HL-60 (cell line): ENCODE measurements at regions not wholly inside any gene's neighbourhood (a gene's known extent, or its start where the extent isn't known, plus 50 kb on each side); places are given as distances from the start of the nearest gene placed in this dataset.

Experiments
- DNase-seq, 2 experiments: peaks; one replicate each; pipeline ENCODE4 v3.0.0-alpha.2; 2010 to 2020; ENCODE audit warnings: low read depth in 1 of 2, low spot score in 1 of 2
- H3K27ac ChIP-seq: fragments of 250-450 bp; sonication (Bioruptor Pico); replicated peaks from 2 replicates; pipeline ENCODE4 v1.5.1; 2020; ENCODE audit warnings: mild to moderate bottlenecking, moderate library complexity
- H3K27me3 ChIP-seq: fragments of 250-450 bp; sonication (Bioruptor Pico); 2 replicates; pipeline ENCODE4 v1.5.1; 2021; ENCODE audit warnings: mild to moderate bottlenecking, moderate library complexity; ENCODE audit not compliant: insufficient read depth, poor library complexity, severe bottlenecking
- H3K4me3 ChIP-seq: replicated peaks from 2 replicates; pipeline ENCODE4 v1.5.1; 2011; ENCODE audit warnings: mild to moderate bottlenecking, control low read depth, low read length; ENCODE audit not compliant: insufficient read depth
- CTCF ChIP-seq: IDR thresholded peaks from one replicate; pipeline ENCODE4 v1.5.1; 2011; ENCODE audit warnings: low read length, control low read depth, inconsistent platforms; ENCODE audit not compliant: insufficient read depth
- GABPA ChIP-seq: IDR thresholded peaks from 2 replicates; pipeline ENCODE4 v1.6.1; 2012; ENCODE audit warnings: low read depth
- POLR2AphosphoS5 ChIP-seq: IDR thresholded peaks from 2 replicates; pipeline ENCODE4 v1.6.1; 2012; ENCODE audit warnings: low read depth
- SPI1 ChIP-seq: IDR thresholded peaks from 2 replicates; pipeline ENCODE4 v1.6.1; 2012; ENCODE audit warnings: low read depth, mild to moderate bottlenecking, borderline replicate concordance
- TF ChIP-seq, protein P1 (sequence below): IDR thresholded peaks from 2 replicates; pipeline ENCODE4 v1.6.1; 2012; ENCODE audit warnings: low read depth; ENCODE audit not compliant: insufficient replicate concordance

- H3K27ac ChIP-seq: no peak overlapping the region
- no peaks in the 10 kb centered on the region for H3K27me3 ChIP-seq
- TF ChIP-seq POLR2AphosphoS5 (no peak), GABPA (no peak), CTCF (no peak), SPI1 (no peak)
- TF ChIP-seq, protein P1, sequence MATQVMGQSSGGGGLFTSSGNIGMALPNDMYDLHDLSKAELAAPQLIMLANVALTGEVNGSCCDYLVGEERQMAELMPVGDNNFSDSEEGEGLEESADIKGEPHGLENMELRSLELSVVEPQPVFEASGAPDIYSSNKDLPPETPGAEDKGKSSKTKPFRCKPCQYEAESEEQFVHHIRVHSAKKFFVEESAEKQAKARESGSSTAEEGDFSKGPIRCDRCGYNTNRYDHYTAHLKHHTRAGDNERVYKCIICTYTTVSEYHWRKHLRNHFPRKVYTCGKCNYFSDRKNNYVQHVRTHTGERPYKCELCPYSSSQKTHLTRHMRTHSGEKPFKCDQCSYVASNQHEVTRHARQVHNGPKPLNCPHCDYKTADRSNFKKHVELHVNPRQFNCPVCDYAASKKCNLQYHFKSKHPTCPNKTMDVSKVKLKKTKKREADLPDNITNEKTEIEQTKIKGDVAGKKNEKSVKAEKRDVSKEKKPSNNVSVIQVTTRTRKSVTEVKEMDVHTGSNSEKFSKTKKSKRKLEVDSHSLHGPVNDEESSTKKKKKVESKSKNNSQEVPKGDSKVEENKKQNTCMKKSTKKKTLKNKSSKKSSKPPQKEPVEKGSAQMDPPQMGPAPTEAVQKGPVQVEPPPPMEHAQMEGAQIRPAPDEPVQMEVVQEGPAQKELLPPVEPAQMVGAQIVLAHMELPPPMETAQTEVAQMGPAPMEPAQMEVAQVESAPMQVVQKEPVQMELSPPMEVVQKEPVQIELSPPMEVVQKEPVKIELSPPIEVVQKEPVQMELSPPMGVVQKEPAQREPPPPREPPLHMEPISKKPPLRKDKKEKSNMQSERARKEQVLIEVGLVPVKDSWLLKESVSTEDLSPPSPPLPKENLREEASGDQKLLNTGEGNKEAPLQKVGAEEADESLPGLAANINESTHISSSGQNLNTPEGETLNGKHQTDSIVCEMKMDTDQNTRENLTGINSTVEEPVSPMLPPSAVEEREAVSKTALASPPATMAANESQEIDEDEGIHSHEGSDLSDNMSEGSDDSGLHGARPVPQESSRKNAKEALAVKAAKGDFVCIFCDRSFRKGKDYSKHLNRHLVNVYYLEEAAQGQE: no peak
- no peak for DNase-seq
- no peak overlapping the region for H3K4me3 ChIP-seq
These were observed 166.4 kb upstream of the SPRY4 start for GRCh38 chr5:142491270-142491669.

- no peak overlapping the region for H3K4me3 ChIP-seq
- DNase-seq: no peak
- TF ChIP-seq CTCF (no peak), SPI1 (no peak), GABPA (no peak), POLR2AphosphoS5 (no peak)
- TF ChIP-seq, protein P1: no peak
- no peaks in the 10 kb centered on the region for H3K27me3 ChIP-seq
- no peak overlapping the region for H3K27ac ChIP-seq
These were observed 161.8 kb upstream of the SPRY4 start for GRCh38 chr5:142486581-142486980.

- H3K27ac ChIP-seq: no peak overlapping the region
- no peaks in the 10 kb centered on the region for H3K27me3 ChIP-seq
- no peak for DNase-seq
- H3K4me3 ChIP-seq: no peak overlapping the region
- TF ChIP-seq, protein P1: no peak
These were observed 161.2 kb upstream of the SPRY4 start for GRCh38 chr5:142486020-142486419.
